K562 (cell line): ENCODE measurements at regions not wholly inside any gene's neighbourhood (a gene's known extent, or its start where the extent isn't known, plus 50 kb on each side); places are given as distances from the start of the nearest gene placed in this dataset.

Experiments used
- ATAC-seq: fragments of 200-7000 bp; cut with Tn5 transposase; 3 replicates; pipeline ENCODE4 v1.9.1; 2020; ENCODE audit warnings: moderate library complexity
- BruUV-seq: library from RNA; stranded (reverse); fragments of 400-500 nt; replicated peaks from 2 replicates; lab custom pipeline; 2021; lab: Mats Ljungman, UMichigan
- CTCF ChIA-PET: fragments of 300-600 bp; formaldehyde crosslinking; extraction: SDS; loops from one replicate; lab custom pipeline; 2021; ENCODE audit warnings: low intra/inter-chr PET ratio; lab: Yijun Ruan, JAX
- POLR2A ChIA-PET: fragments of 300-600, 350-650 bp; sonication (Branson Sonifier 250); formaldehyde crosslinking; extraction: SDS; loops from one replicate; lab custom pipeline; 2021; ENCODE audit warnings: antibody characterized with exemption, inconsistent platforms; lab: Yijun Ruan, JAX
- DNase-seq, 4 experiments: peaks; one replicate each; pipeline versions ENCODE4 v3.0.0 to v3.0.0-alpha.2; 2011 to 2018; ENCODE audit warnings: low spot score in 3 of 4, mixed read lengths in 3 of 4; ENCODE audit errors: extremely low read depth in 1 of 4
- FAIRE-seq: peaks from 2 replicates; lab custom pipeline; 2011; peaks lifted over from hg19 to GRCh38; lab: Jason Lieb, UNC
- H2AFZ ChIP-seq: 2 replicates; pipeline ENCODE4 v1.6.0; 2011; ENCODE audit warnings: low read depth, low read length, control low read depth, inconsistent platforms
- H3K27ac ChIP-seq: fragments of 200-600 bp; 3 replicates; pipeline ENCODE4 v1.8.0; 2011; ENCODE audit warnings: low read depth, mild to moderate bottlenecking, control low read depth, inconsistent platforms, low read length, moderate library complexity, mixed read lengths; ENCODE audit errors: extremely low read depth
- H3K27me3 ChIP-seq, 2 experiments: fragments of 300-600 bp in 1 of 2; 2 replicates in 1 of 2; 3 replicates in 1 of 2; pipeline versions ENCODE4 v1.6.0 to v1.8.0; 2011; ENCODE audit warnings: inconsistent platforms in 2 of 2, low read length in 2 of 2, mild to moderate bottlenecking in 1 of 2, mixed read lengths in 1 of 2, moderate library complexity in 1 of 2; ENCODE audit not compliant: control insufficient read depth in 2 of 2, insufficient read depth in 2 of 2
- H3K36me3 ChIP-seq: fragments of 300-600 bp; 3 replicates; pipeline ENCODE4 v1.8.0; 2011; ENCODE audit warnings: mild to moderate bottlenecking, low read length, inconsistent platforms; ENCODE audit not compliant: control insufficient read depth, insufficient read depth
- H3K4me1 ChIP-seq, 2 experiments: fragments of 200-600 bp in 1 of 2; replicated peaks in 1 of 2; 2 replicates in 1 of 2; 3 replicates in 1 of 2; pipeline versions ENCODE4 v1.5.1 to v1.8.0; 2011; ENCODE audit warnings: inconsistent platforms in 2 of 2, low read length in 2 of 2, mild to moderate bottlenecking in 1 of 2, mixed read lengths in 1 of 2, moderate library complexity in 1 of 2; ENCODE audit not compliant: control insufficient read depth in 2 of 2, insufficient read depth in 2 of 2
- H3K4me2 ChIP-seq: 2 replicates; pipeline ENCODE4 v1.6.1; 2011; ENCODE audit warnings: low read length, control low read depth, inconsistent platforms, mixed read lengths; ENCODE audit not compliant: insufficient read depth
- H3K4me3 ChIP-seq: fragments of 200-600 bp; sonication (generic), shearing (Covaris generic); 2 replicates; pipeline ENCODE4 v1.5.1; 2016; ENCODE audit warnings: control low read depth, inconsistent platforms
- H3K79me2 ChIP-seq: fragments of 200-600 bp; 3 replicates; pipeline ENCODE4 v1.8.0; 2011; ENCODE audit warnings: low read length, inconsistent platforms; ENCODE audit not compliant: control insufficient read depth, insufficient read depth
- H3K9ac ChIP-seq, 2 experiments: 2 replicates each; pipeline versions ENCODE4 v1.6.0 to v1.6.1; 2011; ENCODE audit warnings: low read depth in 2 of 2, low read length in 2 of 2, control low read depth in 1 of 2, inconsistent platforms in 1 of 2, mild to moderate bottlenecking in 1 of 2, mixed read lengths in 1 of 2; ENCODE audit not compliant: insufficient read depth in 1 of 2
- H3K9me1 ChIP-seq: one replicate; pipeline ENCODE4 v1.6.0; 2011; ENCODE audit warnings: inconsistent platforms, mild to moderate bottlenecking, low read length, moderate library complexity; ENCODE audit not compliant: control insufficient read depth, insufficient read depth
- H3K9me3 ChIP-seq: replicated peaks from 2 replicates; pipeline ENCODE4 v1.5.1; 2011; ENCODE audit warnings: low read depth, low read length, inconsistent platforms; ENCODE audit not compliant: control insufficient read depth, insufficient read depth
- H4K20me1 ChIP-seq: replicated peaks from 2 replicates; pipeline ENCODE4 v1.6.1; 2011; ENCODE audit warnings: low read length, inconsistent platforms, mixed read lengths; ENCODE audit not compliant: control insufficient read depth, insufficient read depth
- EP400 ChIP-seq: fragments of 450-650 bp; IDR thresholded peaks from 2 replicates; pipeline ENCODE4 v1.6.1; 2017; ENCODE audit warnings: antibody characterized with exemption, mild to moderate bottlenecking, moderate library complexity
- ETS1 ChIP-seq: conservative IDR thresholded peaks from 2 replicates; pipeline ENCODE4 v1.6.1; 2011; ENCODE audit warnings: low read depth, mild to moderate bottlenecking, low read length; ENCODE audit not compliant: control insufficient read depth
- LCOR ChIP-seq: sonication (generic); formaldehyde crosslinking; IDR thresholded peaks from 2 replicates; pipeline ENCODE4 v1.8.0; 2022; ENCODE audit warnings: mild to moderate bottlenecking, missing genetic modification reagents
- MTA2 ChIP-seq: fragments of 450-650 bp; IDR thresholded peaks from 2 replicates; pipeline ENCODE4 v1.6.1; 2016; ENCODE audit warnings: low read depth
- PTRF ChIP-seq: fragments of 450-650 bp; IDR thresholded peaks from 2 replicates; pipeline ENCODE4 v1.6.1; 2016; ENCODE audit warnings: mild to moderate bottlenecking, missing genetic modification characterization, missing compliant biosample characterization
- SNAPC5 ChIP-seq: fragments of 250-450 bp; sonication (Bioruptor Pico); IDR thresholded peaks from 2 replicates; pipeline ENCODE4 v1.8.0; 2021; ENCODE audit warnings: moderate library complexity, mild to moderate bottlenecking, inconsistent platforms
- ZKSCAN3 ChIP-seq: fragments of 250-450 bp; sonication (Bioruptor Pico); IDR thresholded peaks from 2 replicates; pipeline ENCODE4 v1.4.0; 2020
- ZNF644 ChIP-seq: fragments of 200-800 bp; sonication (Bioruptor generic); IDR thresholded peaks from 2 replicates; pipeline ENCODE4 v1.6.1; 2016; ENCODE audit warnings: low read depth, missing genetic modification characterization, missing compliant biosample characterization
- WGBS: fragments of 100-300 bp; shearing (Covaris generic); methylation state at CpG from one replicate; pipeline ENCODE4 v1.1.6; 2016; ENCODE audit warnings: low coverage, mixed read lengths; ENCODE audit not compliant: insufficient coverage; ENCODE audit errors: missing lambda C conversion rate; 5-methylcytosine and 5-hydroxymethylcytosine counted together
- in situ Hi-C: fragments of 300-500 bp; cut with MboI; formaldehyde crosslinking; loops from 4 replicates; pipeline ENCODE4 v1.15.0; 2018; ENCODE audit warnings: inconsistent platforms, mixed read lengths
- intact Hi-C: fragments of 100-400 bp; cut with micrococcal nuclease; formaldehyde crosslinking; loops from 2 replicates; pipeline ENCODE4 v1.14.2; 2022

GRCh38 chr15:89408372-89409183 lies 74.0 kb upstream of the POLG start:
- in situ Hi-C loops (loop anchor here (5.0 kb wide), 1 partner anchor 46 kb away; no protein-coding TSS in a partner anchor), intact Hi-C loops (no loop called here)
- Histone ChIP-seq H4K20me1 (peaks cover 11% of the 10 kb centered on the region; the same call in 1 of the 2 replicates), H3K4me2 (no peak overlapping the region), H3K27ac (no peak overlapping the region), H3K4me1 (peaks cover 0 to 34% of the 10 kb centered on the region in 2 experiments; a peak in 2 of 5 replicates), H3K4me3 (no peak overlapping the region), H3K36me3 (no peaks in the 10 kb centered on the region), H3K9ac (no peak overlapping the region), H3K9me3 (no peaks in the 10 kb centered on the region), H3K27me3 (peaks cover 57 to 88% of the 10 kb centered on the region in 2 experiments), H2AFZ (no peak overlapping the region), H3K79me2 (no peaks in the 10 kb centered on the region), H3K9me1 (no peaks in the 10 kb centered on the region)
- no peak for DNase-seq
- no TSS peak for BruUV-seq
- POLR2A ChIA-PET = interaction anchor here (1.1 kb wide), 1 partner anchor 9 kb away, joined by 6 read pairs; no protein-coding TSS in a partner anchor
- WGBS = 12% methylated on average over 33 of the region's 33 CpGs
- no peak for FAIRE-seq
- TF ChIP-seq PTRF (tag) (no peak), LCOR (CRISPR knock-in tag) (no peak), ETS1 (no peak), SNAPC5 (CRISPR knock-in tag) (no peak), ZKSCAN3 (CRISPR knock-in tag) (no peak), MTA2 (no peak), ZNF644 (tag) (no peak), EP400 (no peak)
- CTCF ChIA-PET = no interaction called here
- no peak for ATAC-seq
